Sciatic nerve (tissue), 2 donors: ENCODE measurements at regions not wholly inside any gene's neighbourhood (a gene's known extent, or its start where the extent isn't known, plus 50 kb on each side); places are given as distances from the start of the nearest gene placed in this dataset.
A peak's percentile ranks its signal among the peaks of the same experiment; 100 is the strongest.

Experiments used
- ATAC-seq: fragments of 200-7000 bp; cut with Tn5 transposase; one replicate; pipeline ENCODE4 v1.9.1; 2020; ENCODE audit warnings: mild to moderate bottlenecking, moderate library complexity
- DNase-seq: peaks from one replicate; pipeline ENCODE4 v3.0.0-alpha.2; 2020; ENCODE audit warnings: low spot score
- intact Hi-C: fragments of 100-400 bp; cut with DNase I; formaldehyde crosslinking; loops from one replicate; pipeline ENCODE4 v1.14.2; 2022
- donor health status: DM: no; HTN: no; CAD: no.
- donor health status: DM: no; HTN: no; CAD: no.

DNA sequence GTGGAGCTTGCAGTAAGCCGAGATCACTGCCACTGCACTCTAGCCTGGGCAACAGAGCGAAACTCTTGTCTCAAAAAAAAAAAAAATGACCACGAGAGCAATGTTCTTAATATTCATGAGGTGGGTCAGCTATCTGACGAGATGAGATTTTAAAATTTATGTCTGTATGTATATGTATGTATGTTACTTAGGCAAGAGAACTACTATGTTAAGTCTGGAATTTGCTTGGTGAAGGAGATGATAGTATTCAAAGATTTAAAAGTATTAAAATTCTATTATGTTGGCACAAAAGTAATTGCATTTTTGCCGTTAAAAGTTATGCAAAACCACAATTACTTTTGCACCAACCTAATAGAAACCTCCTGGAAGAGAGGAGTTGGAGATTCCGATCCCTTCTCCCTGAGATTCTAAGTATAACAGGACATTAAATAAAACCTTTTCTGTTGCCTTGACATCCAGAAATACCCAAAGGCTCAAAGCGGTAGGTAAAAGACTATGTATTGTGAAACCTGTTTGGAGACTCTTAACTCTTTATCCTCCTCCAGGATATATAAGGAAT lies 114.3 kb upstream of the TNS3 start:
- intact Hi-C loops = no loop called here
- ATAC-seq (no peak), DNase-seq (no peak)

DNA sequence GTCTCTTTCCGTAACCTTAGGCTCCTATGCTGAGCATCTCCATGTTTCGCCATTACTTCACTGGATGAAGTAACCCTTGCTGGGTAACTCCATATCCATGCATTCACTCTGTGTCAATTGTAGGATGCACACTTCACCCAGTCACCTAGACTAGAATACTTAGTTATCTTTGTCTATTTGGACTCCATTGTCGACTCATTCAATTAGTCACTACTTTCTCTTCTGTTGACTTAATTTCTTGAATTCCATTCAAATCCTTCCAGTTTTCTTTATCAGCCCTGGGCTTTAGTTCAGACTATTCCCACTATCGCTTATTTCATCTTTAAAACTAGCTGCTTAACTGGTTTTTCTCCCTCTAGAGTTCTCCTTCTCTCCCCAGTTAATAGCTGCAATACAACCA lies 111.3 kb upstream of the TNS3 start:
- DNase-seq = no peak
- no peak for ATAC-seq
- intact Hi-C loops = no loop called here

DNA sequence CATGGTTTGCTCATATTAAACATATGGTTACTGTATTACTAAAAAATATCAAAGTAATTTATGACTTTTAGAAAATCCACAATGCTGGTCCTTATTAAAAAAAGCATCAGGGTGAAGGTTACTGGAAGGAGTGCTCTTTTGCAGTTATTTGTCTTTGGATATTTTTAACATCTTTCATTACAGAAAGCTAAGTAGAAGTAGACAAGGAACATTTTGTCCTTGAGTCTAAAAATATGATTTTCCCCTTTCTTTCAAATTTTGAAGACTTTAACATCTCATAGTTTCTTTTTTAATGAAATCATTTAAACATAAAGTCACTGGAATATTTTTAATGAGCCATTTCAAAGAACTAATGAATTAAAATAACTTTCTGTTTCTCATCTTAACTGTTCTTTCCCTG lies 110.1 kb upstream of the TNS3 start:
- intact Hi-C loops = no loop called here
- ATAC-seq (peak; percentile 44), DNase-seq (no peak)

DNA sequence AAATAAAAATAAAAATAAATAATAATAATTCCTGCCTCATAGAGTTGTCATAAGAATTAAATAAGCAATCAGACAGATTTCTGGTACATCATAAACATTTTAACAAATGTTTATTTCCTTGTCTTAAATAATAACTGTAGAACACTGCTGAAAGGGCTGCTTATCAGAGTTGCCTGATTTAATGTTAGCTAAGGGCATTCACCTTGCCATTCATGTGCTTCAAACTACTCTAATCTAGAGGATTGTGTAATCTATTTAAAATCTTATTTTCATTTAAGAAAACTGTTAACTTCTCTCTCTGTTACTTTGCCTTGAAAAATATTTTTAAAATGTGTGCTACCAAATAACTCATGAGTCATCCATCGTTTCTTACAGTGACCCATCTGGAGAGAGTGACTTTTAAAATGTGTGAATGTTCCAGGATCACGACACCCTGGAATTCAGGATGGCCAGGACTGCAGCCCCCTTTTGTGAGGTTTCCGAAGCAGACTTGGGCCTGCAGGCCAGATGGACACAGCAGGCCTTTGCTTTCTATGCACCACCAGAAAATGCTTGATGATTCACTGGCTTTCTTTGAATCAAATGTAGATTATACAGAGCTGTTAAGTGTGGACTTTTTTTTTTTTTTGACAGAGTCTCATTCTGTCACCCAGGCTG lies 109.1 kb upstream of the TNS3 start:
- intact Hi-C loops = no loop called here
- DNase-seq (no peak), ATAC-seq (peak; percentile 48)

DNA sequence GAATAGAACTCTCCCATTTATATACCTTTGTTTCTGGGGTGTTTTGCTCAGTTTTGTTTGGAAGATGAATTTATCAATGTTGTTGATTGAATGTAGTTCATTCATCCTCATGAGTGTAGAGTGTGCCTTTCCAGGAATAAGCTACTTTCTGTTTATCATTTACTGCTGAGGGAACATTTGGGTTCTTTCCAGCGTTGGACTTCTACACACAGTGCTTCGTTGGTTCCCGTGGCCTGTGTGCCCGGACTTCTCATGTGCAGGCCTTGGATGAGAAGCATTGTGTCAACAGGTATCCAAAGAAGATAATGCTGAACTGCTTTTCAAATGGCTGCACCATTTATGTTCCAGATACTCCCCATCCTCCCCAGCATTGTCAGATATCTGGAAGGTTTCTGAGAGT lies 107.6 kb upstream of the TNS3 start:
- ATAC-seq (no peak), DNase-seq (no peak)
- intact Hi-C loops = no loop called here

DNA sequence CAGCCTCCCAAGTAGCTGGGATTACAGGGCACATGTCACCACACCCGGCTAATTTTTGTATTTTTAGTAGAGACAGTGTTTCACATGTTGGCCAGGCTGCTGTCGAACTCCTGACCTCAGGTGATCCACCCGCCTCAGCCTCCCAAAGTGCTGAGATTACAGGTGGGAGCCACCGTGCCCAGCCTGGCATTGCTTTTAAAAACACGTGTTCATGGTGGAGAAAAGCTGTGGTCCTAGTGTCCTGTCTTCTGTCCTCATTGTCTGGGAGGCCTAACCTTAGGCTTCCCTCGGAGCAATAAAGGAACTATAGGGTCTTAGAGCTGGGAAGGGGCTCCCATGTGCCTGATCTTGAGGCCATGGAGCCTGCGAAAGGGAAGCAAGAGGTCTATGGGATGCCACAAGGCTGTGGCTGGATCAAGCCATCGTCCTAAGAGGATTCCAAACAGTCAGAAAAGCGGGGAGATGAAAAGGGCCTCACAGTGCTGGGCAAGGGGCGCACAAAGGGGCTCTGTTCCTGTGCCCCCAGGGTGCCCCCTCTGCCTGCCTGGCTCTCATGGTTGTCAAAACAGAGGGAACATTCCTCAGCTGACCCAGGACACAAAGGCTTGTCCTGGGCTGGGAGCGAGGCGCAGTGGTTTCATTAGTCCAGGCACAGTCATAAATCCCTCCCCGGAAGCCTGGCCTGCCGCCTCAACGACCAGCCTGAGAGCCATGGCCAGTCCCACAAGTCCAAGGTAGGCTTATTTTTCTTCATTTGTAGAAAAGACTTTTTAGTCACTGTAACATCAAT lies 106.6 kb upstream of the TNS3 start:
- DNase-seq = no peak
- ATAC-seq = peak; percentile 13
- intact Hi-C loops = no loop called here

- intact Hi-C loops = no loop called here
- DNase-seq (no peak), ATAC-seq (no peak)
Observed at GRCh38 chr7:47685712-47686376, 103.9 kb upstream of the TNS3 start.

- ATAC-seq = no peak
- DNase-seq = no peak
- intact Hi-C loops = no loop called here
Observed at GRCh38 chr7:47685151-47685550, 103.2 kb upstream of the TNS3 start.

GRCh38 chr7:47684728-47685127 lies 102.8 kb upstream of the TNS3 start:
- DNase-seq = no peak
- intact Hi-C loops = no loop called here
- no peak for ATAC-seq

- intact Hi-C loops = no loop called here
Observed at GRCh38 chr7:47683485-47683898, 101.6 kb upstream of the TNS3 start.

GRCh38 chr7:47682874-47683273 lies 101.0 kb upstream of the TNS3 start:
- ATAC-seq = no peak
- intact Hi-C loops = no loop called here
- peak; percentile 46 for DNase-seq

More at GRCh38 chr7:47683485-47683898, 101.6 kb upstream of the TNS3 start:
- DNase-seq (peak; percentile 14), ATAC-seq (no peak)

DNA sequence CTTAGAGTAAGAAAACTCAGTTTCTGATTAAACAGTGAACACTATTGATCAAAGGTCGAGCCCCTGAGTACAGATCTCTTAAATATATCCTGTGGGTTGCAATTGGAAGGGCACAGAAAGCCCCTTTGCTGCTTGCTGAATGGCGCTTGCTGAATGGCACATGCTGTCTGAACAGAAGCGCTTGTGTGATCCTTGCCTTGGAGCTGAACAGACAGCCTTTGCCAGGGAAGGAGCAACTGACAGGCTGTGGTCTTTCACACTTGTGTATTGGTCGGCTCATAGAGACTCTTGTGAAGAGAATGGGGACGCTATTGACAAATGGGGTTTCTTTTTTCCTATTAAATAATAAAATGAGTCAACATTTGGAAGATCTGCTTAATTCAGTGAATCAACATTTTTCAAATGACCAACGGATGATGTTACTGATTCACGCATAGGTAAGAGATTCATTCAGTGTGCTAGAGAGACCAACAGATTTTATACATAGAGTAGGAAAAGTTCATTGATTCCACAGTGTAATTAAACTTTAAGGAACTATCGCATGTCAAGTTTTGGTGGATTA lies 99.4 kb upstream of the TNS3 start:
- ATAC-seq (no peak), DNase-seq (peak; percentile 43)
- intact Hi-C loops = no loop called here

GRCh38 chr7:47678641-47679380 lies 96.9 kb upstream of the TNS3 start:
- no peak for ATAC-seq
- intact Hi-C loops = no loop called here
- DNase-seq = peak; percentile 30

DNA sequence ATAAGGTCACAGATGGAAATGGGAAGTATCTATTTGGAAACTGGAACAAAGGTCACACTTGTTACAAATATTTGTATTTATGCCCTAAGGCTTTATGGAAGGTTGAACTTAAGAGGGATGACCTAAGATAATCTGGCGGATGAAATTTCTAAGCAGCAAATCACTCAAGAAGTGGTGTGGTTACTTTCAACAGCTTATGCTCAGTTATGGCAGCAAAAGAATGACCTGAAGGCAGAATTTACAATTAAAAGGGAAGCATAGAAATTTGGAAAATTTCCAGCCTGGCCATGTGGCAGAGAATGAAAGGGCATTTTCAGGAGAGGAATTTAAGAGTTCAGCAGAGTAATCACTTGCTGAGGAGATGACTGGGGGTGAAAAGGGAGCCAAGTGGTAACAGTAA lies 95.8 kb upstream of the TNS3 start:
- ATAC-seq (no peak), DNase-seq (no peak)
- intact Hi-C loops = no loop called here

- intact Hi-C loops = no loop called here
- no peak for DNase-seq
- ATAC-seq = no peak
Observed at GRCh38 chr7:47677093-47677492, 95.2 kb upstream of the TNS3 start.

- intact Hi-C loops = no loop called here
- DNase-seq = peak; percentile 13
- no peak for ATAC-seq
Observed at GRCh38 chr7:47672977-47673381, 91.1 kb upstream of the TNS3 start.

GRCh38 chr7:47672271-47672791 lies 90.4 kb upstream of the TNS3 start:
- intact Hi-C loops = no loop called here
- ATAC-seq (no peak), DNase-seq (peak; percentile 6)

DNA sequence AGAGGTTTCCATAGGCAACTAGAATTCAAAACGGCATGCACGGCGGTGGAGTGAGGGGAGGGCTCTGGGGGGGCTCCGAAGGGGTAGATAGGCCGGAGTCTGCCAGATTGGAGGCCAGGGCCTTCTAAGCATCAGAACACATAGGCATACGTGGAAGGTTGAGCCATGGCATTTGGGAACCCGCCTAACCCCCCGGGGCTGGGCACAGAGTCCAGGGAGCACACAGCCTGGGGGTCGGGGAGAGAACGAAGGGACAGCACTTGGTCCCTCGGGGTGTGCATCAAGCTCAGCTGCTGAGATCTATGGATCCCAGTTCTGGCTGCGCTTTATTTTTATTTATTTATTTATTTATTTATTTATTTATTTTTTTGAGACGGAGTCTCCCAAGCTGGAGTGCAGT lies 89.4 kb upstream of the TNS3 start:
- intact Hi-C loops = no loop called here
- ATAC-seq (no peak), DNase-seq (peak; percentile 48)

GRCh38 chr7:47670729-47671128 lies 88.8 kb upstream of the TNS3 start:
- intact Hi-C loops = no loop called here
- DNase-seq (no peak), ATAC-seq (no peak)
